ENCODE measurements at regions not wholly inside any gene's neighbourhood (a gene's known extent, or its start where the extent isn't known, plus 50 kb on each side); places are given as distances from the start of the nearest gene placed in this dataset.

DNA sequence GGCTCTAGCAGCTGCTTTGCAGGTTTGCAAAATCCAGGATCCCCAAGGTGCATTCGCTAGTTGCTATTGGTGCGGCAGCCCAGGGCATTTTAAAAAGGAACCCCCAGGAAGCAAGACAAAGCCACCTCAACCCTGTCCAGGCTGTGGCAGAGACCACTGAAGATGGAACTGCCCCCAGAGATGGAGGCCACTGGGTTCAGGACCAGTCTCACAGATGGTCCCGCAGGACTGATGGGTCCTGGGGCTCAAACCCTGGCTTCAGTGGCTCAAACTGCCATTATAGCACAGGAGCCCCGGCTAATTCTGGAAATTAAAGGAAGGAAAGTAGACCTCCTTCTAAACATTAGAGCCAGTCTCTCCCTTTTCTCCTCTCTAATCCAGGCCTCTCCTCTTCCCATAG lies 79.8 kb upstream of the TSPAN11 start:
- TF ChIP-seq, protein P1, sequence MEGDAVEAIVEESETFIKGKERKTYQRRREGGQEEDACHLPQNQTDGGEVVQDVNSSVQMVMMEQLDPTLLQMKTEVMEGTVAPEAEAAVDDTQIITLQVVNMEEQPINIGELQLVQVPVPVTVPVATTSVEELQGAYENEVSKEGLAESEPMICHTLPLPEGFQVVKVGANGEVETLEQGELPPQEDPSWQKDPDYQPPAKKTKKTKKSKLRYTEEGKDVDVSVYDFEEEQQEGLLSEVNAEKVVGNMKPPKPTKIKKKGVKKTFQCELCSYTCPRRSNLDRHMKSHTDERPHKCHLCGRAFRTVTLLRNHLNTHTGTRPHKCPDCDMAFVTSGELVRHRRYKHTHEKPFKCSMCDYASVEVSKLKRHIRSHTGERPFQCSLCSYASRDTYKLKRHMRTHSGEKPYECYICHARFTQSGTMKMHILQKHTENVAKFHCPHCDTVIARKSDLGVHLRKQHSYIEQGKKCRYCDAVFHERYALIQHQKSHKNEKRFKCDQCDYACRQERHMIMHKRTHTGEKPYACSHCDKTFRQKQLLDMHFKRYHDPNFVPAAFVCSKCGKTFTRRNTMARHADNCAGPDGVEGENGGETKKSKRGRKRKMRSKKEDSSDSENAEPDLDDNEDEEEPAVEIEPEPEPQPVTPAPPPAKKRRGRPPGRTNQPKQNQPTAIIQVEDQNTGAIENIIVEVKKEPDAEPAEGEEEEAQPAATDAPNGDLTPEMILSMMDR (conservative IDR thresholded peaks at IDR 0.05) = no peak
- no peak for TF ChIP-seq EZH2 (IDR thresholded peaks at IDR 0.05; ENCODE audit: low read depth)

Measured in PC-9 (cell line).